Skin of body (tissue), 1 donor: ENCODE measurements at regions not wholly inside any gene's neighbourhood (a gene's known extent, or its start where the extent isn't known, plus 50 kb on each side); places are given as distances from the start of the nearest gene placed in this dataset.

ENCODE experiments used
- DNase-seq: peaks from one replicate; lab custom pipeline; 2025; lab: John Stamatoyannopoulos, UW

GRCh38 chr1:110816945-110817344 lies 56.0 kb upstream of the CD53 start:
- DNase-seq: no peak

GRCh38 chr1:110811529-110811928 lies 61.4 kb upstream of the CD53 start:
- DNase-seq: peak; percentile 25

- no peak for DNase-seq
These were observed 72.9 kb upstream of the CD53 start for GRCh38 chr1:110800079-110800478.

GRCh38 chr1:110798691-110799256 lies 74.2 kb upstream of the CD53 start:
- no peak for DNase-seq

GRCh38 chr1:110788673-110789072 lies 84.3 kb upstream of the CD53 start:
- no peak for DNase-seq

GRCh38 chr1:110787328-110788071 lies 85.4 kb upstream of the CD53 start:
- DNase-seq: no peak

- no peak for DNase-seq
These were observed 86.1 kb upstream of the CD53 start for GRCh38 chr1:110786802-110787327.

GRCh38 chr1:110785612-110786011 lies 87.3 kb upstream of the CD53 start:
- DNase-seq: no peak

GRCh38 chr1:110785055-110785454 lies 87.9 kb upstream of the CD53 start:
- DNase-seq: no peak

- DNase-seq: no peak
These were observed 89.5 kb upstream of the CD53 start for GRCh38 chr1:110783292-110783918.

GRCh38 chr1:110781525-110781924 lies 91.4 kb upstream of the CD53 start:
- no peak for DNase-seq

GRCh38 chr1:110780600-110781484 lies 92.1 kb upstream of the CD53 start:
- DNase-seq: peak; percentile 52

- DNase-seq: no peak
These were observed 93.3 kb upstream of the CD53 start for GRCh38 chr1:110779636-110780035.

GRCh38 chr1:110778821-110779220 lies 94.1 kb upstream of the CD53 start:
- DNase-seq: no peak

GRCh38 chr1:110777228-110777627 lies 95.7 kb upstream of the CD53 start:
- no peak for DNase-seq

GRCh38 chr1:110774398-110774797 lies 98.5 kb upstream of the CD53 start:
- DNase-seq: no peak

- DNase-seq: no peak
These were observed 99.1 kb upstream of the KCNA3 start for GRCh38 chr1:110773813-110774212.

- no peak for DNase-seq
These were observed 96.7 kb upstream of the KCNA3 start for GRCh38 chr1:110771245-110772022.

- DNase-seq: no peak
These were observed 96.1 kb upstream of the KCNA3 start for GRCh38 chr1:110770832-110771231.

GRCh38 chr1:110768605-110769004 lies 93.9 kb upstream of the KCNA3 start:
- DNase-seq: no peak

- no peak for DNase-seq
These were observed 91.6 kb upstream of the KCNA3 start for GRCh38 chr1:110766336-110766647.
